Thymus (tissue), 11 donors: ENCODE measurements at regions not wholly inside any gene's neighbourhood (a gene's known extent, or its start where the extent isn't known, plus 50 kb on each side); places are given as distances from the start of the nearest gene placed in this dataset.

ENCODE experiments used
- DNase-seq, 9 donors: peaks; one replicate each; pipeline ENCODE4 v3.0.0-alpha.2; 2013; ENCODE audit warnings: low spot score in 9 of 9, low read depth in 6 of 9, missing footprints in 1 of 9
- H3K27ac ChIP-seq, 2 donors: one replicate each; pipeline ENCODE4 v1.5.1; 2013; ENCODE audit warnings: control low read depth in 1 of 2, low read depth in 1 of 2, low read length in 1 of 2, mild to moderate bottlenecking in 1 of 2, moderate library complexity in 1 of 2
- H3K27me3 ChIP-seq, 2 donors: one replicate each; pipeline ENCODE4 v1.5.1; 2013; ENCODE audit warnings: low read length in 1 of 2; ENCODE audit not compliant: control insufficient read depth in 2 of 2, insufficient read depth in 1 of 2
- H3K36me3 ChIP-seq, 2 donors: one replicate each; pipeline ENCODE4 v1.5.1; 2013; ENCODE audit warnings: low read length in 1 of 2, mild to moderate bottlenecking in 1 of 2, moderate library complexity in 1 of 2; ENCODE audit not compliant: control insufficient read depth in 2 of 2, insufficient read depth in 2 of 2
- H3K4me1 ChIP-seq, 2 donors: one replicate each; pipeline ENCODE4 v1.5.1; 2013; ENCODE audit warnings: low read length in 2 of 2; ENCODE audit not compliant: control insufficient read depth in 2 of 2, insufficient read depth in 2 of 2
- H3K4me3 ChIP-seq, 2 donors: one replicate each; pipeline ENCODE4 v1.5.1; 2013; ENCODE audit warnings: low read length in 2 of 2, control low read depth in 1 of 2, mild to moderate bottlenecking in 1 of 2
- H3K9me3 ChIP-seq, 2 donors: one replicate each; pipeline ENCODE4 v1.5.1; 2013; ENCODE audit warnings: low read length in 1 of 2, mild to moderate bottlenecking in 1 of 2; ENCODE audit not compliant: control insufficient read depth in 2 of 2, insufficient read depth in 1 of 2
- WGBS: extraction: QIAGEN DNeasy Blood & Tissue Kit; methylation state at CpG from one replicate; pipeline ENCODE4 v1.1.7; 2013; 5-methylcytosine and 5-hydroxymethylcytosine counted together
- donor health status: healthy.

DNA sequence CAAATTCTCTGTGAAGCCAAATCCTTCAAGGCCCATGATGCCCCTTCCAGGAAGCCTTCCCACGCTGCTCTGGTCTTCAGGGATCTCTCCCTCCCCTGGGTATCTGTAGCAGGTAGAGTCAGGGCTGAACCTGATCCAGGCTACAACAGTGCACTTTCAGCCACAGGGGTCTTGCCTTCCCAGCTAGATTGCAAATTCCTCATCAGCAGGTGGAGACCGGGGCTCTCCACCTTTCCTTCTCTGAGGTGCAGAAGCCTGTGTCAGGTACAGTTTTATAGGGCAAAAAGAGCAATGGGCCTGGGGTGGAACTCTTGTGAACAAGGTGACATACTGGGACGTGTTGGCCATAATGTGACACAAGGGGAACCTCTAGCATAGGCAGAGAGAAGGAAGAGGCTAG lies 312.9 kb downstream of the MYCN start:
- no peaks in the 10 kb centered on the region for H3K9me3 ChIP-seq
- peaks cover 0 to 8% of the 10 kb centered on the region in 2 donors for H3K4me1 ChIP-seq
- H3K27ac ChIP-seq = no peak overlapping the region
- H3K27me3 ChIP-seq = no peaks in the 10 kb centered on the region
- DNase-seq = no peak
- 95% methylated on average over 3 of the region's 3 CpGs for WGBS
- H3K36me3 ChIP-seq = no peaks in the 10 kb centered on the region
- H3K4me3 ChIP-seq = no peak overlapping the region

DNA sequence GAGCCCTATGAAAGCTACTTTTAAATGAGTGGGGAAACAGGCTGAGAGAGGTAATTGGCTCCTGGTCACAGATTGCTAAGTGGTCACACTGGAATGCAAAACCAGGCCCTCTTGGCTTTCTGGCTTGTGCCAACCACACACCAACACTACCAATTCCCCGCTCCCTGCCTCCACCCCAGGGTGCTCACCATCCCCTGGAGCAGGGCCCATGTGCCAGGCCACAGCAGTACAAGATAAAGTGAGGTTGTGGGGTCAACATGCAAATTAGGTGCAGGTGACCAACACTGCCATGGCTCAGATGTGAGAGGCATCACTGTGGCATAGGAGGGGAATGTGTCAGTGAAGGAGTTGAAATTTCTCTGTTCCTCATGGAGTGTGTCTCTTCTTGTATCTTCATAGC lies 312.5 kb downstream of the MYCN start:
- H3K27me3 ChIP-seq = no peaks in the 10 kb centered on the region
- no peak for DNase-seq
- no peak overlapping the region for H3K27ac ChIP-seq
- no peaks in the 10 kb centered on the region for H3K36me3 ChIP-seq
- 98% methylated on average over 1 of the region's 1 CpG for WGBS
- H3K4me1 ChIP-seq = peaks cover 0 to 8% of the 10 kb centered on the region in 2 donors
- H3K9me3 ChIP-seq = no peaks in the 10 kb centered on the region
- H3K4me3 ChIP-seq = no peak overlapping the region

DNA sequence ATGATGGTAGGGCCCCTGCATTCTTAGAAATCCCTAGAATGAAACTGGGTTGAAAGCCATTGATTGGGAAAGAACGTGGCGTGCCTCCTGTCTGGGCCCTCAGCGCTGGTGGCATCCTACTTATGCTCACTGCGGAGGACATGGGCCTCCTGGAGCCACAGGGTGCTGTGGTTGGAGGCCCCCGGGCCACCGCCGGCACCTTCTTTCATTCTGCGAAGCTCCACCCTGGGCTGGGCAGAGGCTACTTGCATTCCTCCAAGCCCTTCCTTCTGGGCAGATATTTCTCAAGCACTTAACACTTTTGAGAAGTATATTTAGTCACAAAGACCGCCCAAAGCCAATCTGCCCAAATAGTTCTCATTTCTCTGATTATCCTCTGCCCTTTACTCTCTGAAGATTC lies 311.9 kb downstream of the MYCN start:
- no peak overlapping the region for H3K4me3 ChIP-seq

DNA sequence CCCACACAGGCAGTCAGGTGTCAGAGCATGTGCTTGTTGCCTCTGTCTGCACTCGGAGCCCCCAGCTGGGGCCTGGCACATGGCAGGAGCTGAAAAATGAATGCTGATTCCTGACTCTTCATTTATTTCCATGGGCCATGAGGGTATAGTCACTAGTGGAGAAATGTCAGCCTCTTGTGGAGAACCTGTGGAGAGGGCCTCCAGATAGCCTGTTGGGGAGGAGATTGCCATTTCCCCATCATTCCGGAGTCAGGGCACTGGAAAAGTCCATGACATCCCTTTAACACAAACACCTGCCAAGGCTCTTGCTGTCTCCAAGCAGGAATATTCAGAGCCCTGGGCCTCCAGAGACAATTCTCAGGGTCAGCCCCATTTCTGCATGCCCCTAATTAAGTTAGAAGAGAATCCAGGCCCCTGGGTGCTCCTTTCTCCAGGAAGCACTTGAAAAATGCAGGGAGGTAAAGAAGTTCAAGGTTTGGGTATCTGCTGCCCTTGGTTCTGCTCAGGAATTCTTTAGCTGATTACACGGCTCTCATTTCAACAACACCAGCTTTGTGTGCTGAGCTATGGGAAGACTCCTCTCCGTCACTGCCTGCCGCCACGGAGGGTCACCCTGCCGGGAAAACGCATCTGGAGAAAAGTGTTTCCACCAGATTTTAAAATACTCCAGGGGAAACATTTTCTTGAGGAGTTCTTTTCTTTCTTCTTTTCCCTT lies 311.3 kb downstream of the MYCN start:
- Histone ChIP-seq H3K36me3 (no peaks in the 10 kb centered on the region), H3K9me3 (no peaks in the 10 kb centered on the region), H3K27ac (no peak overlapping the region), H3K4me1 (peaks cover 0 to 11% of the 10 kb centered on the region in 2 donors), H3K27me3 (no peaks in the 10 kb centered on the region), H3K4me3 (no peak overlapping the region)
- WGBS = 98% methylated on average over 8 of the region's 8 CpGs
- DNase-seq = no peak

More for the DNA sequence above, 311.9 kb downstream of the MYCN start:
- DNase-seq = no peak
- peaks cover 0 to 8% of the 10 kb centered on the region in 2 donors for H3K4me1 ChIP-seq
- H3K9me3 ChIP-seq = no peaks in the 10 kb centered on the region
- no peaks in the 10 kb centered on the region for H3K27me3 ChIP-seq
- H3K27ac ChIP-seq = no peak overlapping the region
- H3K36me3 ChIP-seq = no peaks in the 10 kb centered on the region
- 95% methylated on average over 9 of the region's 9 CpGs for WGBS

DNA sequence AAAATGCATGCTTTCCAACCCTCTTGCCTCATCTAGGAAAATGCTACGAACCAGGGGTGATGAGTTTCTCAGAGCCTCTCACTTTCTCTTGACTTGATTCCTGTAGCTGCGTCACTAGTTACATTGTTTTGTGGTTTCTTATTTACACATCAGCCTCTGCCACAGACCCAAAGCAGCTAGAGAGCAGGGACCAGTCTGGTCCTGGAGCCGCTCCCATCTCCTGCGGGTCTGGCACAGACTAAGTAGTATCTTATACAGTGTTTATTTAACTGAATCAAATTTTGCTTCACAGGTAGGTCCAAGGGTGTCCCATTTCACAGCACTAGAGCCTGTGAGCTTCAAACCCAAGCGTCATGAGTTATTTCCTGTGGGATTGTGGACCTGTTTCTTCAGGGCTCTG lies 310.5 kb downstream of the MYCN start:
- 90% methylated on average over 5 of the region's 5 CpGs for WGBS
- no peak overlapping the region for H3K27ac ChIP-seq
- no peaks in the 10 kb centered on the region for H3K27me3 ChIP-seq
- H3K4me3 ChIP-seq = no peak overlapping the region
- H3K9me3 ChIP-seq = no peaks in the 10 kb centered on the region
- no peaks in the 10 kb centered on the region for H3K36me3 ChIP-seq
- no peak for DNase-seq
- H3K4me1 ChIP-seq = peaks cover 0 to 11% of the 10 kb centered on the region in 2 donors

DNA sequence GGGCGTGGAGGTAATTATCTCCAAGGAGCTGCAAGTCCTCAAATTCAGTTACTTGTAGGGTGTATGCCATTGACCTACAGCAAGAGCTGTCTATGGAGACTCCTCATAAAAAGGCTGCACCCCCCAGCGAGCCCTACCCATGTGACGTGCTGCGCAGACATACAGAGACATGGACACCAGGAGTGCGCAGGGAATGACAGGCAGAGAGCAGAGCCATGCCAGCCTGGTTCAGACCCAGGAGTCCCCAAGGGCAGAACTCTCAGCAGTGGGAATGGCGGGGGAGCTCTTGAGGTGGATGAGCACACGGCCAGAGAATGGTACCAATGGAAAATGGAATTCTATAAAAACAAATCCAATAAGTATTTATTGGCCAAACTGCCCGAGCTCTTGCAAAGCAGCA lies 310.1 kb downstream of the MYCN start:
- WGBS = 95% methylated on average over 8 of the region's 8 CpGs
- no peaks in the 10 kb centered on the region for H3K36me3 ChIP-seq
- H3K27me3 ChIP-seq = no peaks in the 10 kb centered on the region
- no peak for DNase-seq
- no peak overlapping the region for H3K4me3 ChIP-seq
- peaks cover 0 to 11% of the 10 kb centered on the region in 2 donors for H3K4me1 ChIP-seq
- no peak overlapping the region for H3K27ac ChIP-seq
- no peaks in the 10 kb centered on the region for H3K9me3 ChIP-seq

DNA sequence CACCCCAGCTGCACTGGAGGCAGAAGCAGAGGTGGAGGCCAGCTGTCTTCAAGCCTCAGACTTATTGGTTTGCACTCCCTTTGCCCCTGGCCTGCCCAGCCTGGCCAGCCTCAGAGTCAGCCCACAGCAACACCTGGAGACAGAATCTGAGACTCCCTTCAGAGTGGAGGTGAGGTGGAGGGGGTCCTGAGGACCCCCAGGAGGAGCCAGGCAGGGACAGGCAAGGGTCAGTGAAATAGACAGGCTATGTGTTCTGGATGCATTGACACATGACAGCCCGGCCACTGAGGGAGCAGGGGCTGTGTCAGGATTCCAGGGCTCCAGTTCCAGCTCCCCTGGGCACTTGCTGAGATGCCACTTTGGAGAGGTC lies 309.7 kb downstream of the MYCN start:
- DNase-seq = no peak
- Histone ChIP-seq H3K4me1 (peaks cover 0 to 11% of the 10 kb centered on the region in 2 donors), H3K27me3 (no peaks in the 10 kb centered on the region), H3K4me3 (no peak overlapping the region), H3K9me3 (no peaks in the 10 kb centered on the region), H3K36me3 (no peaks in the 10 kb centered on the region), H3K27ac (peak overlapping the region in 1 of 2 donors; percentile 26)
- WGBS = 100% methylated on average over 1 of the region's 1 CpG

DNA sequence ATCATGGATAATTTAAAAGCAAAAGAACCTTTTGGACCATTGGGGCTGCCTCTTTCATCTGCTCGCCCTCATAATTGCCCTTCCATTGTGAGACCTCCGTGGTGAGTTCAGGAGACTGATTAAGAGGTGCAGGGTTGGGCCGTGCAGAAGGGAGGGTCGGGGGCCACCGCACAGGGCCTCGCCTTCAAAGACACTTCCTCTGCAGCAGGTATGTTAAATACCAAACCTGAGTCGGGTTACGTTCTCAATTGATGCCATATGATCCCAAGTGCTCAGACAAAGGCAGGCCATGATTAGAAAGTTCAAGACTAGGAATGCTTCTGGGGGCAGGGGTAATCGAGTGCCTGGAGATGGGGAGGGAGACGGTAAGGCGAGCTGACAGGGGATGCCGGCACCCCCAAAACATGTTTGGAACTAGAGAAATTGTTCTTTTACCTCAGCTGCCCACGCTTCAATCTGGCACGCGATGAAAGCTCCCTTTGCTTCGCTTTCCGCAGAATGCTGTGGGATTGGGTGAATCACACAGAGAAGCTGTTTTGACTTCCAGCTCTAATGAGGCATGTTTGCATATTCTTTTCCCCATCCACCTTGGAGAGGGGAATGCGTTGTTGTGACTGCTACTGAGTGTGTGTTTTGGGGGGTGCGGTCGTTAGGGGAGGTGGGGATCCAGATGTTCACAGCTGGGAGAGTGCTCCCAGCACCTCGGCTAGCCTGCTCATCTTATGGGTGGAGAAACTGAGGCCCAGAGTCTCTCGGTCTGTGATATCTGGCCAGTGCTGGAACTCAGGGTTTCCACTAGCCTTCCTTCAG lies 309.1 kb downstream of the MYCN start:
- peaks cover 0 to 11% of the 10 kb centered on the region in 2 donors for H3K4me1 ChIP-seq
- peak overlapping the region in 1 of 2 donors; percentile 26 for H3K27ac ChIP-seq
- no peak overlapping the region for H3K4me3 ChIP-seq
- H3K36me3 ChIP-seq = no peaks in the 10 kb centered on the region
- no peak for DNase-seq
- H3K9me3 ChIP-seq = no peaks in the 10 kb centered on the region
- H3K27me3 ChIP-seq = no peaks in the 10 kb centered on the region
- WGBS = 93% methylated on average over 22 of the region's 22 CpGs

DNA sequence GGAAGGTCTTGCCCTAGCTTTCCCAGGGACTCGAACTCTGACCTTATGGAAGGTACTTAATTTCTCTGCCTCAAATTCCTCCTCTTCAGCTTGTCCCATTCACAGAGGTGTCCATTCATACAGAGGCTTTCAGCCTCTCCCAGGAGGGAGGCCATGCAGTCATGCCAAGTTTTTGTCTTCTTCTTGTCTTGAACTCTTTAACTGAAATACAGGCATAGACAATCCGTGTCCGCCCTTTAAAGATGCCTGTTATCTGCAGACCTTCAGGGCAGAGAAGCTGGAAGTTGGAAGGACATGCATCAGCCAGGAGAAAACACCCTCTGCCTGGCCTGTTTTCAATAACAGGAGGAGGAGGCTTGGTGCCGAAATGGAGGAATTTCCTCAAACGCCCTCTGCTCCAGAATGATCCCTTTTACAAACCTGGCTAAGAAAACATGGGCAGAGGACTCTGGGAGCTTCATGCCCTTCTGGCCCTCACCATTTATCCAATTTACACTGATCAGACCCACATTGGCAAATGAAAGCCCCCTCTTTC lies 308.3 kb downstream of the MYCN start:
- WGBS = 94% methylated on average over 5 of the region's 5 CpGs
- no peaks in the 10 kb centered on the region for H3K27me3 ChIP-seq
- no peak for DNase-seq

More for the DNA sequence above, 308.3 kb downstream of the MYCN start:
- no peak overlapping the region for H3K4me3 ChIP-seq
- peaks cover 0 to 11% of the 10 kb centered on the region in 2 donors for H3K4me1 ChIP-seq
- no peaks in the 10 kb centered on the region for H3K9me3 ChIP-seq
- H3K36me3 ChIP-seq = no peaks in the 10 kb centered on the region
- H3K27ac ChIP-seq = no peak overlapping the region
